HG02885 (cell line): ENCODE measurements at regions not wholly inside any gene's neighbourhood (a gene's known extent, or its start where the extent isn't known, plus 50 kb on each side); places are given as distances from the start of the nearest gene placed in this dataset.

Experiments used
- ATAC-seq: cut with Tn5 transposase; IDR thresholded peaks from one replicate; pipeline ENCODE4 v1.9.1; 2021; ENCODE audit warnings: mild to moderate bottlenecking; ENCODE audit not compliant: unreplicated experiment, poor library complexity

DNA sequence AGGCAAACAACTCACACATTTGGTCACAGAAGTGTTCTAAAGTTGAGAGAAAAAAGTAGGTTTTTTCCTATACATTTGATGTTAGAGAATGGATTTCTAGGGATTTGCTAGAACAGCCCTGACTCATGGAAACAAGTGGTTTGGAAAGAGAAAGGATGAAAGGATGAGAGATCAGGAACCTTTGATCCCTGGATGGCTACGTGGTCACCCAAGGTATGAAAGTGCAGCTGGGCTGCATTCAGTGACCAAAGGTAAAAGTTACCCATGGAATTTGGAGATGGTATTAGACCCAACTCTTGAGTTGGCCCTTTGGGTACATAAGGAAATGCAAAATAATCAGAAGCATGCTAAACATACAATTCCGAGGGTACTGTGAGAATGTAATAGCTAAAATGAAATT is 61.3 kb upstream of the SPIN1 start:
- no peak for ATAC-seq

DNA sequence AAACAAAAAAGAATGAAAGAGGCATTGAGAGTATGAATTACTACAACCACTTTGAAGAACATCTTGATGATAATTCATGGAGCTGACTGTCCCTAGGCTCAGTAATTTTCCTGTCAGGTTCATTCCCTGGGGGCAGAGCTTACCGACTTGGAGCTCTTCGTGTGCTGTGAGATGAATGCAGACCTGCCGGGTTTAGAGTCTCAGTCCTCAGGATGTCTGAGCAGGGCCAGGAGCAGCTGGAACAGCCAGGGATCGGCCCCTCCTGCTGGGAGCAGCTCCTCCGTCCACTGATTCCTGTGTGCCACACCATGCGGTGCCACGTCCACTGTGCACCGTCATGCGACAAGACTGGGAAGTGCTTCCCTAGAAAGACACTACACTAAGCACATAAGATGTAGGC is 62.2 kb upstream of the SPIN1 start:
- ATAC-seq: no peak

DNA sequence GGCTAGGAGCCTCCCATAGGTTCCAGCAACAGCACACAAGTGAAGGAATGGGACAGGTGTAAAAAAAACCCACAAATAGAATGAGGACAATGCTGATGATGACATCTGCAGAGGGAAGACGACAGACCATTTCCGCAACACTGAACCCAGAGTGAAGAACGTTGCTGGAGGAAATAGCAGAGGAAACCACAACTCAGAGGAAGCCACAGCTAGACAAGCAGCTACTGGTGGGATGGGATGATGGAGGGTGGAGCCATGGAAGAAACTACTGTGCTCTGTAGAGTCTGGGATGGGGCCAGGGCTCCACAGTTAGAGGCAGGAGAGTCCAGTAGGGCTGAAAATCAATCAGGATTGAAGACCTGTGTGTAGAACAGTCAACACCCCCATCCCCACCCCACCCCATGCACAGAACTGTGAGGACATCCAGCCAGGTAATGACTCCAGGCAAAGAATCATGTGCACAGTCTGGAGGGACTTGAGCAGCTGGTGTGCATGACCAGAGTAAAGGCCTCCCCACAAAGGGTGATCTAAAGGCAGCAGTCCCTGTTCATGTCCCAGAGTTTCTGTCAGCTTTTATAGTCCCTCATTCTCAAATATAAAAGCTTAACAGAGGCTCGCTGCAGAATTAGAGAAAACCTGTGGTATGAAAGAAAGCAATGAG is 65.2 kb upstream of the SPIN1 start:
- peak; percentile 88 for ATAC-seq

DNA sequence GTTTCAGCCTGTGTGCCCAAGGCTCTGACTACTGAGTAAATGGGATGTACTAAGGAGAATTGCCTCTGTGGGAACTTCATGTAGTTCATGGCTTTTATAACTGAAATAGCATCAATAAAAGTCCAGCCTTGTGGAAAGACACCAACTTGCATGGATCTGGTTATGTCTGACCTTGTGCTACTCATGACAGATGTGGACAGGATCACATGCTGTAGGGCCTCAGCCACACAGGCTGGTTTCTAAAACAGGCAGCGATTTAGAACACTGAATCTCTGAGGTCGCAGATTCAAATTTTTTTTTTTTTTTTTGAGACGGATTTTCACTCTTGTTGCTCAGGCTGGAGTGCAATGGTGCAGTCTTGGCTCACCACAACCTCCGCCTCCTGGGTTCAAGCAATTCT is 66.5 kb upstream of the SPIN1 start:
- ATAC-seq: peak; percentile 48

DNA sequence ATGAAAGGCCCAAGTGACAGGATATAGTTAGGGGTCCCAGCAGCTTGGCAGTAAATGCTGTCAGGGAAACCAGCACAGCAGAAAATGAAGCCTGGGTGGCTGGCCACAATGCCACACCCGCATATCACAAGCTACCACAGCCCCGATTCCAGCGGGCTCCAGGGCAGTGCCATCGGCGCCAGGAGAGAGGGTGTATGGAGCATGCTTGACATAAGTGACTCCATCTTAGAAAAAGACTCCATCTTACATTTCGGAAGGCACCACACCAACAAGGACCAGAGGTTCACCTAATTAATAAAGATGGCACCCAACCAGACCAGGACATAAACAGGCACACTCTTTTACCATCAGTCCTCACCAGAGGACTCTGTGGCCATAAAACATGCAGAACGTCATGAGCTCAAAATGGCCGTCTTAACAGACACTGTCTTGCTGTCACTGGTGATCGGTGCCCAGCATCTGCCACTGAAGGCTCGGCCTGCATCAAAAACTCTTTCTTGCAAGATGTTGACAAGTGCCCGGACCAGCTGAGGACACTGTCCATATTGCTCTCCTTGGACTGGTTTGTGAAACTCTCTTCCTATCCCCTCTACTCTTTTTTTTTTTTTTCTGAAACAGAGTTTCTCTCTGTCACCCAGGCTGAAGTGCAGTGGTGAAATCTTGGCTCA is 67.4 kb upstream of the SPIN1 start:
- no peak for ATAC-seq

DNA sequence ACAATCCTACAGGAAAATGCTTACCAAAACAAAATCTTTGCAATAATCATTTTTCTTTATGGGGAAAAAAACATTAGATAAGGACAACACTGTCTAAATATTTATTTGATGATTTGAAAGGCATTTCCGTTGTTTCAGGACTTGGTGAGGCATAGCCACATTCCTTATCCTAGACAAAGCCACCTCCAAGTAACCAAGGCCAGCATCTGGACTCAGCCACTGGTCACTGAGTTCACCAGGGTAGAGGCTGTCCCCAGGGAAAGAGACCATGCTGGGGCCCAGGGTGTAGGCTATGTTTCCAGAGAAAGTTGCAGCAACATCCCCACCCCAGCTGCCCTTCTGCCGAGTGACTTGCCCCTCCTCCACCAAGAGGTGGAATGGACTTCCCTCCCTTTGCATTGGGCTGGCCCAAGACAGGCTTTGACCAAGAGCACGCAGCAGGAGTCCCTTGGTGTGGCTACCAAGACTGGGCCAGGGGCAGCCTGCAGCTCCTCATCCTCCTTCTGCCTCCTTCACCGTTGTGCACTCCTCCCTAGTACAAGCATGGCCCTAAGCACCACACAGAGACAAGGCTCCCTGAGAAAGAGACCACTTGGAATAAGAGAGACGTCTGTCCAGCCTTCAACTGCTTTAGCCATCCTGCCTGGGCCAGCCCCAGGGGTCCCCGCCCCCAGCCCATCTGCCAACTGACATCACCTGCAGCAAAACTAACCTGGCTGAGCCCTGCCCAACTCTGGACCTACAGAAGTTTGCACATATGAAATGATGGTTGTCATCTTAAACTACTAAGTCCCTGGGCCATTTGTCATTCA is 68.1 kb upstream of the SPIN1 start:
- no peak for ATAC-seq

DNA sequence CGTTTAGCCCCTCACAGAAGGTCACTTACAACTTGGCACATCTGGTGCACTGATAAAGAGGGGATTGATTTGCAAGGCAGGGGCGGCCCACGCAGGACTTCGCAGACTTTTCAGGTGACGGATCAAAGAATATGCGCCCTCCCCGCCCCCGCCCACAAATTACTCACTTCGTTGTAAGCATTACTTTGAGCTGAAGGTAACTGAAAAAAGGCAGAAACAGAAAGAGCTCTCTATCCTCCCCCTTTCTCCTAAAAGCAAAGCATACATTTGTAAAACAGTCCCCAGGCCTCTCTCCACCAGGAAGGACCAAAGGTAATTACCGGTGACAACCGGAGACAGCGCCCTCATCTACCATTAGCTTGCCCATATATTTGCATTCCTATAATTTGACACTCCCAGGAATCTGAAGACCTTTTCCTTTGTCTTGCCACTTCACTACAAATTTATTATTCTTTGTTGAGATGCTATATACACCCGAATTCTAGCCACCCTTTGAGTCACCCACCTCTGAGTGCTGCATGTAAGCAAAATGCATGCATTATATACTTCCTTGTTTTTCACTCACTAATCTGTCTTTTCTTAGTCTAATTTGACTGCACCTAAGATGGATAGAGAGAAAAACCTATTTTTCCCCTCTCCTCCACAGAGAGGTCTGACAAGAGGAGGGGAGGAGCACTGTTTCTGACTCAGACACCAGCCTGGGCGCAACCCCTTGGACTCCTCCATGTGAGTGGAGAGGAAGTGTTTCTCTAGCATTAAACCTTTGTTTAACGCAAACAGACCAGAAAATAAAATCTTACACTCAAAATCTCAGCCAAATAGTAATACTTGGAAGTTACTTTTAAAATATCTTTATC is 74.7 kb upstream of the SPIN1 start:
- no peak for ATAC-seq

DNA sequence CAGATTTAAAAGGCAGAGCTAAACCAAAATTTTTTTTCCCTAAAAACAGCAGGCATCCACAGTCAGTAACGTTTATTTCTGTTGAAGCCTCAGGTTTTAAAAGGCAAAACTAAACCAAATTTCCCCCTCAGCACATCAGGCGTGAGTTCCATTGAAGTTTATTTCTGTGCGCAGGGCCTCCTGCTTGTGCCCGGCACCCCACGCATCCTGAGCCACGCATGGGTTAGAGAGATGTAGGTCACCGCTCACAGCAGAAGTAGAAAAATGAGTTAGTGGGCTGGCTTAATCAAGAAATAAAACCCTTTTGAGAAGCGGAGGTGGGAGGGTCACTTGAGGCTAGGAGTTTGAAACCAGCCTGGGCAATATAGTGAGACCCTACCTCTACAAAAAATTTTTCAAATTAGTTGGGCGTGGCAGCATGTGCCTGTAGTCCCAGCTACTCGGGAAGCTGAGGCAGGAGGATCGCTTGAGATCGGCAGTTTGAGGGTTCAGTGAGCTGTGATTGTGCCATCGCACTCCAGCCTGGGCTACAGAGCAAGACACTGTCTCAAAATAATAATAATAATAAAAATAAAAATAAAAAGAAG is 75.6 kb upstream of the SPIN1 start:
- ATAC-seq: no peak

DNA sequence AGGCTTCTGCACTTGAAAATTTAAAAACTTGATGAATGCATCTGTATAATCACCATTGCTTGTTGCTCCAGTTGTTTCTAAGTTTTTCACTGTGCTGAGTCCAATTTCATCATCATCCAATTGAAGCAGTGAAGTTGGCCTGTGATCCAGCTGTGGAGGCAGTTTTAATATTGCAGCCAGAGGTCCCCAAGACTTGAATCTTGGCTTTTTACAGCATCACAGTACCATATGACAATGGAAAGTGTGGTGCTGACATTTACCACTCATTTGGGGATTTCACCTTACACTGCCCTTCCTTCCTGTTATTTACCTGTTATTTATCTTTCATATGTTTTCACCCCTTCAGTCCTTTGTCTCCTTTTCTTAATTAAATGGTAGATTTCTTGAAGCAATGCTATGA is 76.2 kb upstream of the SPIN1 start:
- ATAC-seq: no peak

DNA sequence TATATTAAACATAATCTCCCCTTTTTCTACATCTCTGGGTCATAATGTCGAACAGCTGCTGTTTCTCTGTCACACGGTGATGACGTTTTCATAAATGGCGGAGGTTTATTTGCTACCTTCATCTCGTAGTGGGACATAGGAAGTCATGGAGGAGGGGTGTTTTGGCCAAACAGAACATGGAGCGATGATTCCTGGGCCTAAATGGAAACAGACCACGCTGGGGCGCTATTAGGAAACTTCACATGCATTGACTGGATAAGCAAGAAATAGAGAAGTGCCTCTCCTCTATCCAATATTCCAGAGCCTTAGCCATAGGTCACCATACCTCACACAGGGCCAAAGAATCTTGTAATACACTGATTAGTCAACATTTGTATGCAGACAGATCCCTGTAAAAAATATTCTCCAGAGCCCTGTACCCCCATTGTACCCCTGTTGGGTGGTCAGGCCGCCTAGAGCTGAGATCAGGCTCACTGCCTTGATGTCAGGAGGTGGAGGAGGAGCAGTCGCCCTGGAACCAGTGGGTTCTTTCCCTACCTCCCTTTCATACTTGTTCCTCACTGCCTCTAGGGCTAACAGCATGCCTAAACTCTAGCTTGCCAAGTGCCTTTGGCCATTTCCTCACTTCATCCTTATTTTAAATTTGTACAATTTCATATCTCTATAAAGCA is 77.8 kb upstream of the SPIN1 start:
- ATAC-seq: no peak

DNA sequence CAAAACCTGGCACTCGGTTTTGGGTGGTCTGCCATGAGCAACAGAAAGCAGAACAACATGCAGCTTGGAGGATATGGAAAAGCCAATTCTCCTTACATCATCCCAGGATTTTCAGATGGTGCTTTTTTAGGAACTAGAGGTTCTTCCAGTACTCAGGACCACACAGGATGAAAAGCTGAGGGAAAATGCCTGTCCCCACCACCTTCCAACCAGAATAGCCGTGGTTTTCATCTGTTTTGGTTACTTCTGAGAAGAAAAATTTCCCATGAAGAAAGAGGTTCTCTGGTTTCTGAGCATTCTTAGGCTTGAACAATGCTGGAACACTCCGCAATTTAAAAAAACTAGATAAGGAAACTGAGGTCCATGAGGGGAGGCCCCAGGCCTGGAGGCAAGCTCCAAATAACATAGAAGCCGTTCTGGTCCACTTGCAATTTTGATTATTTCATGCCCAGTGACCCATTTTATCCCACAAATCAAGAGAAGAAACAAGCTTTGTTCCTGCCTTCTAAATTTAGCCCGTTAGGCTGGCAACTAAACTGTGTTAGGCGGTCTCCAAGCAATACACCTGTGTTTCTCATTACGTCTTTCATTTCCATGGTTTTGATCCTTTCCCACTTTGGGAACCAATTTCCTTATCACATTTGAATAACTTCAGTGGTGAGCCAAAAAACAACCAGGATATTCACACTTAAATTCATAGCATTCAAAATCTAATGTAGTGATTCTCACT is 79.2 kb upstream of the SPIN1 start:
- ATAC-seq: no peak

DNA sequence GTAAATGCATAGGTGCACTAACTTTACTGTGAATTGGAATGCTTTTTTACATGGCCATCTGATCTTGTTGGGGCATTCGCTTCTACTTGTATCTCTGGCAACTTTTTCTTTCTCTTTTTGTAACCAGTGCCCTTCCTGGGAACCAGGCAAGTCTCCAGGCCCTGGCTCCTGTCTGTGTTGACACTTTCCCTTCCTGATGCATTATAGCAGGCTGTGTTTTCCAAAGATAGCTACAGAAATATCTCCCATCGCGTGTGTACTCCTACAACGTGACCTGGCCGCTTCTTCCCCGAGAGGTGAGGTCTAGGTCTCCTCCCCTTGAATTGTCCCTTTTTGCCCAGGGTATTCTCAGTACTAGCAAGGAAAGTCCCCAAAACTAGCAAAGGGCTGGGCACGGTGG is 81.1 kb upstream of the SPIN1 start:
- no peak for ATAC-seq

DNA sequence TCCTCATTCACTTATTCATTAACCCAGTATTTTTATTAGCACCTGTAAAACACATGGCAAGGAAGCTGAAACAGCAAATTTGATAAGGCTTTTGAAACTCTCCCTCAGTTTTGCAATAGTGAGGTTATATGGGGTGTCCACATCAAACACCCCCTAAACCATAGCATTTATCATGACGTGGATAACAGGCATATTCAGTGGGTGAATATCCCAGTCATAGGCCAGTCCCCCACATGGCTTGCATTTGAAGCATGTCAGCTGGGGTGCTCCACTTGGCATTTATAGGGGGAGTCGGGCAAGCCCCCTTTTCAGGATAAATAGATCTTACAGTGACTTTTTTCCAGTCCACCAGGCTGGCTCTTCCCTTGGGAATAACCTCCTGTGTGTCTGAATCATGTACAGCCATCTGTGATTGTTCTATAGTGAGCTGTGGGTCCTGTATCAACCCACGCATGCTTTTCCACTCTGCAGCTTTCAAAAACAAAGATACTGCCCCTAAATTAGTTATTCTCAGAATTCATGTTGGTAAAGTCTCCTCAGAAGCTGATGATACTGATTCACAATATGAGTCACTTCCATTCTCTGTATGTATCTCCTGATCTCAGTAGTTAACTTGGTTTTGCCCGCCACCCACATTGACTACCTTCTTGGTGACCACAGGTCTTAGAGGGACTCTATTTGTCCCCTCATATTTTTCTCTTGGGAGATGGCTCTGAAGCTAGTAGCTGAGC is 84.4 kb upstream of the SPIN1 start:
- ATAC-seq: peak; percentile 98

DNA sequence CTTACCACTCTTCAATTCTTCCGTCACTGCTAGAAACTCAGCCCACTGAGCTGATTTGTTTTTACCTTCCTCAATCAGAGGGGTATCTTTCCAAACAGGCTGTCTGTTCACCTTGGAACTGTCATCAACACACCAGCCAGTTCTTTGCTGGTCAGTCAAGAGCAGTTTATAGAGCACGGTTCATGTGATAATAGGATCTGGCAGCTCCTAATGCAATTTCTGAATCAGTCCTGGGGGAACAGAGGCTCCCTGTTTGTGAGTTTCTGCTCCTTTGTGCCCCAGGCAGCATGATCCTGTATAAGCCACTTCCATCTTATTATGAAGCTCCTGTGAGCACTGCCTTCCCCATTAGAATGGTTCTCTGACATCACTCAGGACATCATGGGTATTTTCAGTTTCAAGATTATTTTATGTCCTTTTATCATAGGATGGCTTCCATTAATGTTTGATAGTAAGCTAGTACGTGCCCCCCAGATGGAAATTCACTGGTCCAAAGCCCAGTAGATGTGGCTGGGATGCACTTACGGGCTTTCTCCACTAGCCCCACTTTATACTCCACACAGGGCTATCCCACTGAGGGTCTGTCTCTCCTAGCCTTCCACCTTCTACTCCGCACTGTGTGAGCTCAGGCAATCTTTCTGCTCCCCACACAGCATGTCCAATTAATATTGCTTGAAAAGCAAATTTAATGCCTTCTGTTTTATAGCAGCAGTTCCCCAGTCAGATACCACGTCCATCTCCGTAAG is 85.5 kb upstream of the SPIN1 start:
- no peak for ATAC-seq

DNA sequence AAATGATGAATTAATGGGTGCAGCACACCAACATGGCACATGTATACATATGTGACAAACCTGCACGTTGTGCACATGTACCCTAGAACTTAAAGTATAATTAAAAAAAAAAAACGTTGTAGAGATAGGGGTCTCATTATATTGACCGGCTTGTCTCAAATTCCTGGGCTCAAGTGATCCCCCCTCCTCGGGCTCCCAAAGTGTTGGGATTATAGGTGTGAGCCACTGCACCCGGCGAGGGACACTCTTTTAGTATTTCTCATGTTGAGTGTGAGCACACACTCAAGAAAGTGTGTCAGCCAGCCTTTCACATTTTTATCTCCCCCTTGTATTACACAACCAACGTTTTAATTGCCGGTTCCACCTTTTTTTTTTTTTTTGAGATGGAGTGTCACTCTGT is 87.7 kb upstream of the SPIN1 start:
- no peak for ATAC-seq

DNA sequence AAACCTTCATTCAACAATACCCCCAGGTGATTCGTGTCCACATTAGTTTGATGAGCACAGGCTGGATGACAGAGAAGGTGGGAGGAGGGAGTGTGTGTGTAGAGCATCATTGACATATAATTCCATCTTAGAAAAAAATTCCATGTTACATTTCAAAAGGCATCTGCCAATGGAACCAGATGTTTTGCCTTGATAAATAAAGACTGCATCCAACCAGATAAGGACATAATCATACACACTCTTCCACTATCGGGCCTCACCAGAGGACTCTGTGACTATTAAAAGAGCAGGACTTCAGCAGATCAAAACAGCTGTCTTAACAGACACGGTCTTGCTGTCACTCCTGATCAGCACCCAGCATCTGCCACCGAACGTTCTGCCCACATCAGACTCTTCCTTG is 96.4 kb upstream of the SPIN1 start:
- ATAC-seq: no peak

DNA sequence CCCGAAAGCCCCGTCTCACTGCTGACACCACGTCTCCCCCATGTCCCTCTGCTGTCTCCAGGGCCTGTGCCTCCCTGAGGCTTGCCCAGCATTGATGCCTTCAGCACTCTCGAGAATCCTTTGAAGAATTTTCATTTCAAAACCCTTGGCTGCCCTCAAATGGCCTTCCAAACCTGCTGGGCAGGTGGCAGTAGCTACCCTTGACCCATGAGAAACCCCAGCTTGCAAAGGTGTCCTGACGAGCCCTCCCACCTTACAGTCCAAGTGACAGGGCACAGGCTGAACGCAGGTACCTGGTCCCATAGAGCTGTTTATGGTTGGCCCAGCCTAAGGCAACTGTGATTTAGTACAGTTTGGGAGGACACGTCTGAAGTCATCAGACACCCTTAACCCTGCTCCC is 97.2 kb upstream of the SPIN1 start:
- no peak for ATAC-seq

DNA sequence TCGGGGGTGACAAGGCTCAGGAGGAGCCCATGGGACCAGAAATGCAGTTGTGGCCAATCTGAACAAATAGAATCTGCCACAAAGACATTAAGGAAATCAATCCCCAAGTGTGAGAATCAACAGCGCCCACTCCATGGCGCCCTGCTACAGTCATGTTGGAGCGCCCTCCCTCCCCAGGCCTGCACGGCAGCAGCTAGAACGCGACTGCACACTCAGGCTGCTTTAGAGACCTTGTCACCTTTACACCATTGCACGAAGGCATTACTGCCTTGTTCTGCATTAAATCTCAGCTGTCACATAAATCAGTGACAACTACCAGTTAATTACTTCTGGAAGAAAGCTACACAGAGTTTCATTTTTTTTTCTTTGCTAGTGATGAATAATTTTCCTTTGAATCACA is 98.7 kb upstream of the SPIN1 start:
- no peak for ATAC-seq
